ENCODE measurements at regions not wholly inside any gene's neighbourhood (a gene's known extent, or its start where the extent isn't known, plus 50 kb on each side); places are given as distances from the start of the nearest gene placed in this dataset.
"Not testable (repeated sequence)": the region's sequence is repeated elsewhere in the genome, so short reads cannot be mapped to it uniquely, and the experiment has no call there.

DNA sequence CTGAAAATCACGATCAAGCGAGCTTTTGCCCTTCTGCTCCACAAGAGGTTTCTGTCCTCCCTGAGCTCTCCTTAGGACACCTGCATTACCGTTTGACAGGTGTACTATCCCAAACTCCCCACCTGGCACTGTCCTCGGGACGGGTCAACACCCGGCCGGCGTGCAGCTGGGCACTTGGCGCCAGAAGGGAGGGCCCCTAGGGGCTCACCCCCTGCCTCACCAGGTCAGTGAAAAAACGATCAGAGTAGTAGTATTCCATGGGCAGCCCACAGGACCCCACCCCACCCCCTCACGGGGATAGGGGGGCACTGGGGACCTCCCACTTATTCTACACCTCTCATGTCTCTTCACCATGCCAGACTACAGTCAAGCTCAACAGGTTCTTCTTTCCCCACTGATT lies 117.6 kb upstream of the ANKRD30BL start:
- Histone ChIP-seq H2AFZ (ENCODE audit: low read depth, low read length) (no peak overlapping the region), H3K4me3 (ENCODE audit: low read length) (no peak overlapping the region), H3K27me3 (ENCODE audit: insufficient read depth, low read length) (no peaks in the 10 kb centered on the region), H3K36me3 (ENCODE audit: insufficient read depth, low read length) (no peaks in the 10 kb centered on the region), H3K9me3 (ENCODE audit: low read length) (peaks cover 4% of the 10 kb centered on the region), H3K4me1 (ENCODE audit: insufficient read depth, low read length) (no peaks in the 10 kb centered on the region)

DNA sequence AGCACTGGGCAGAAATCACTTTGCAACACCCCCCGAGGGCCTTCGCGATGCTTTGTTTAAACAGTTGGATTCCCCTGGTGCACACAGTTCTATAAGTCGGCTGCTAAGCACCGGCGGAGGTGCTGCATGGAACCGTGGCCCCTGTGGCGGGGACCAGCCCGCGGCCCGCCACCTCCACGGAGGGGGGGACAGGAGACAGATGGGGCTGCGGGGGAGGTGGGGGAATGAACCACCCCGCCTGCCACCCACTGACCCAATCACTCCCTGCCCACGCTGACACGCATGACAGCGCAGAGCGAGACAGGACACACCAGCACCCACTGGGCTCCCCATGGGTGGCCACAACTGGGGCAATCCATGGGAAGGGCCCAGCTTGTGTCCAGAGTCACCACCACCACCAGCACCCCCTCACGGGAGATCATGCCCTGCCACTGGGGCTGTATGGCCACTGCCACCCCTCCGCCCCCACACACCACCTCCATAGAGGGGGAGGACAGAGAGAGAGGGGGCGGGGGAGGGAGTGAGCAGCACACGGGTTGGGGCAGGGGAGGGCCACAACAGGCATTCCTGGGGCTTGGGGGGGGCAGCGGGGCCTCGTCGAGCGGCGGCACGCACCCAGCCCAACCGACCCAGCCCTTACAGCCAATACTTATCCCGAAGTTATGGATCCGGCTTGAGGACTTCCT lies 118.3 kb upstream of the ANKRD30BL start:
- Histone ChIP-seq H3K36me3 (ENCODE audit: insufficient read depth, low read length) (no peaks in the 10 kb centered on the region), H3K4me3 (ENCODE audit: low read length) (no peak overlapping the region), H3K27me3 (ENCODE audit: insufficient read depth, low read length) (no peaks in the 10 kb centered on the region), H3K9me3 (ENCODE audit: low read length) (peaks cover 4% of the 10 kb centered on the region), H3K4me1 (ENCODE audit: insufficient read depth, low read length) (no peaks in the 10 kb centered on the region), H2AFZ (ENCODE audit: low read depth, low read length) (no peak overlapping the region)

DNA sequence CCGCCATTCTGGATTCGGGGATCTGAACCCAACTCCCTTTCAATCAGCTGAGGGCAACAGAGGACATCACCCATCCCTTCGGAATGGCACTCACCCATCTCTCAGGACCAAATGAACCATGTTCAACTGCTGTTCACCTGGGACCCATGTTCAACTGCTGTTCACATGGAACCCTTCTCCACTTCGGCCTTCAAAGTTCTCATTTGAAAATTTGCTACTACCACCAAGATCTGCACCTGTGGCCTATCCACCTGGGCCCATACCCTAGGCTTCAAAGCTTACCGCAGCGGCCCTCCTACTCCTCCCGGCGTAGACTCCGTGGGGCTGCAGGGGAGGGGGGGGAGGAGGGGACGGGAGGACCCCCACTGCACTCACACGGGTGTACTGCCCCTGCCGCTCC lies 119.2 kb upstream of the ANKRD30BL start:
- no peaks in the 10 kb centered on the region for H3K36me3 ChIP-seq (ENCODE audit: insufficient read depth, low read length)

DNA sequence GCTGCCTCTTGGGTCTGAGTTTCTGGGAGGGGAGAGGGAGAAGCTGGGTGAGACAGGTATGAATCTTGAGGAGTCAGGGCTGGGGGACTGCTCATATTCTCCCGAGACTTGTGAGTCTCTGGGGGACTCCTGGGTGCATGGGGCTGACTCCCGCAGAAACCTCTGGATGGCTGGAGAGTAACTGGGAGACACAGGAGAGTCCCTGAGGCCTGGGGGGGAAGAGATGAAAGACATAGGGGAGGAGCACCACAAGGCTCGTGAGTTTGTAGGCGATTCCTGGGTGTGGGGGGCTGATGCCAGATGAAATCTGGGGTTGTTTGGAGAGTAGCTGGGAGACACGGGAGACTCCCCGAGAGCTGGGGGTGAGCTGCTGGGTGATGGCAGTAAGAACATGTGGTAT lies 120.4 kb upstream of the ANKRD30BL start:
- not testable (repeated sequence) for H3K4me1 ChIP-seq (ENCODE audit: insufficient read depth, low read length); H2AFZ ChIP-seq (ENCODE audit: low read depth, low read length); H3K36me3 ChIP-seq (ENCODE audit: insufficient read depth, low read length); H3K9me3 ChIP-seq (ENCODE audit: low read length); H3K27me3 ChIP-seq (ENCODE audit: insufficient read depth, low read length); H3K4me3 ChIP-seq (ENCODE audit: low read length)

More for the DNA sequence above, 119.2 kb upstream of the ANKRD30BL start:
- H3K4me1 ChIP-seq (ENCODE audit: insufficient read depth, low read length): no peaks in the 10 kb centered on the region
- H3K4me3 ChIP-seq (ENCODE audit: low read length): no peak overlapping the region
- no peak overlapping the region for H2AFZ ChIP-seq (ENCODE audit: low read depth, low read length)
- H3K27me3 ChIP-seq (ENCODE audit: insufficient read depth, low read length): no peaks in the 10 kb centered on the region
- peaks cover 4% of the 10 kb centered on the region for H3K9me3 ChIP-seq (ENCODE audit: low read length)

DNA sequence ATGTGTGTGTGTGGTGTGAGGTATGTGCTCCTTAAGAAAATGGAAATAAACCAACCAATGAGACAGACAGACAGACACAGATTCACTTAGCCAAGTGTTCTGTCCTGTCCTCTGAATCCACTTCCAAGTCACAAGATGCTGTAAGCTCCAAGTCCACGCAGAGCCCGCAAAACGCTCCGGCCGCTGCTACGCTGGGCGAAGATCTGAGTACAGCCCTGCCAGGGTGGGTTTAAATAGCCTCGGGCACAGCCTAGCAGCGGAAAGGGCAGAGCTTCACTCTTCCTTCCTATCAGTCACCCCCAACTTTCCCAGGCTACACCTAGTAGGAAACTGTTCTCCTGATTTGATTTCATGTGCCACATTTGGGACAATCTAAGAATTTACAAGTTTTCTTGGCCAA lies 121.2 kb upstream of the ANKRD30BL start:
- Histone ChIP-seq H3K4me1 (ENCODE audit: insufficient read depth, low read length) (no peaks in the 10 kb centered on the region), H3K4me3 (ENCODE audit: low read length) (no peak overlapping the region), H2AFZ (ENCODE audit: low read depth, low read length) (no peak overlapping the region), H3K36me3 (ENCODE audit: insufficient read depth, low read length) (no peaks in the 10 kb centered on the region), H3K27me3 (ENCODE audit: insufficient read depth, low read length) (no peaks in the 10 kb centered on the region), H3K9me3 (ENCODE audit: low read length) (peaks cover 4% of the 10 kb centered on the region)

DNA sequence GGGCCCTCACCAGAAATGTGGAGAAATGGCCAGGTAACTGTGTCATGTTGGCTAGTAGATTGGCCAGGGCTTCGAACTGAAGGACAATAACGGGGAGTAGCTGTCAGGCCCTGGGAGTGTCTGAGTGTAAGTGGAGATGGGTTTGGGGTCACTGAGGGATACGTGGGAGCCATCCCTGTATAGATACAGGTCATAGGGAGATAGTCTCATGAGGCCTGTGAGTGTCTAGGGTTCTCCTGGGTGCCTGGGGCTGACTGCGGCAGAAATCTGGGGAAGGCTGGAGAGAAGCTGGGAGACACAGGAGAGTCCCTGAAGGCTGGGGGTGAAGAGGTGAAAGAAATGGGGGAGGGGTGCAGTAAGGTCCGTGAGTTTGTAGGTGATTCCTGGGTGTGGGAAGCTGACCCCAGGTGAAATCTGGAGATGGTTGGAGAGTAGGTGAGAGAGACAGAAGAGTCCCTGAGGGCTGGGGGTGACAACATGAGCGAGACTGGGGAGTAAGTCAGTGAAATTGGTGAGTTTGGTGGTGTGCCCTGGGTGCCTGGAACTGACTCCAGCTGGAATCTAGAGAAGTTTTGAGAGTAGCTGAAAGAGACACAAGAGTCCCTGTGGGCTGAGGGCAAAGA lies 124.6 kb upstream of the ANKRD30BL start:
- H3K4me1 ChIP-seq (ENCODE audit: insufficient read depth, low read length); H2AFZ ChIP-seq (ENCODE audit: low read depth, low read length); H3K4me3 ChIP-seq (ENCODE audit: low read length); H3K36me3 ChIP-seq (ENCODE audit: insufficient read depth, low read length); H3K27me3 ChIP-seq (ENCODE audit: insufficient read depth, low read length); H3K9me3 ChIP-seq (ENCODE audit: low read length): not testable (repeated sequence)

DNA sequence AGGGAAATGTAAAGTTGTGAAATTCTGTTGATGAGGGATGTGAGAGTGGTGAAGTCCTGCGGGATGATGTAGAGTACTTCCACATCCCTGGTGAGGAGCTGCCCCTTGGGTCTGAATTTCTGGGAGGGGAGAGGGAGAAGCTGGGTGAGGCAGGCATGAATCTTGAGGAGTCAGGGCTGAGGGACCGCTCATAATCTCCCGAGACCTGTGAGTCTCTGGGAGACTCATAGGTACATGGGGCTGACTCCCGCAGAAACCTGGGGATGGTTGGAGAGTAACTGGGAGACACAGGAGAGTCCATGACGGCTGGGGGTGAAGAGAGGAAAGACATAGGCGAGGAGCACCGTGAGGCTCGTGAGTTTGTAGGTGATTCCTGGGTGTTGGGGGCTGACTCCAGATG lies 126.2 kb upstream of the ANKRD30BL start:
- H3K36me3 ChIP-seq (ENCODE audit: insufficient read depth, low read length); H3K27me3 ChIP-seq (ENCODE audit: insufficient read depth, low read length); H3K4me3 ChIP-seq (ENCODE audit: low read length); H3K9me3 ChIP-seq (ENCODE audit: low read length); H3K4me1 ChIP-seq (ENCODE audit: insufficient read depth, low read length); H2AFZ ChIP-seq (ENCODE audit: low read depth, low read length): not testable (repeated sequence)

DNA sequence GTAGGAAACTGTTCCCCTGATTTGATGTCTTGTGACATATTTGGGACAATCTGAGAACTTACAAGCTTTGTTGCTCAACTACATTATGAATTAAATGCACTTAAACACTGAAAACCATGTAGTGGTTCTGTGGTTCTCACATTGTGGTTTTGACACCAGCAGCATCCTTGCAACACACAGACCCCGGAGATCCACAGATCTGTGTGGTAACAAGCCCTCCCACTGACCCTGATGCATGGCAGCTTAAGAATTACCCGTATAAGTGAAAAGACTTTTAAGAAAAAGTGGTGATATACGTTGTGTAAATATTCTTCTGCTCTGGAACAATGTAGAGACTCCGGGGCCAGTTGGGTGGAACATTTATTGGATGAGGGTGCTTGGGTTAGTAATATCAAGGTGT lies 127.4 kb upstream of the ANKRD30BL start:
- H3K4me1 ChIP-seq (ENCODE audit: insufficient read depth, low read length); H3K9me3 ChIP-seq (ENCODE audit: low read length); H2AFZ ChIP-seq (ENCODE audit: low read depth, low read length); H3K4me3 ChIP-seq (ENCODE audit: low read length); H3K36me3 ChIP-seq (ENCODE audit: insufficient read depth, low read length); H3K27me3 ChIP-seq (ENCODE audit: insufficient read depth, low read length): not testable (repeated sequence)

DNA sequence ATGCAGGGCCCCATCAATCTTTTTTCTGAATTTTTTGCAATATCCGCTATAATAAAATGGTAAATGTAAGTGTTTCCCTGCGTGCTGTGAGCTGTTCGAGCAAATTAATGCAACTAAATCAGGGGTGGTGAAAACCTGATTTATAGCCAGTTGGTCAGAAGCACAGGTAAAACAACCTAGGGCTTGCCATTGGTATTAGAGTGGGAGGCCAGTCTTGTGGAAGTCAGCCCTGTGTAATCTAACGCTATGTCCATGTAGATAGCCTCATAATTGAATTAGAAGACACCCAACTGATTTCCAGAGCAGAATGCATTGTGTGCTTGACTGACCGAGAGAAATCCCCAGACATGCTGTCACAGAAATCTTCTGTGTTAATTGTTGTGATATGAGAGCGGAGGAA lies 126.8 kb upstream of the GPR39 start:
- H2AFZ ChIP-seq (ENCODE audit: low read depth, low read length); H3K4me1 ChIP-seq (ENCODE audit: insufficient read depth, low read length); H3K4me3 ChIP-seq (ENCODE audit: low read length); H3K9me3 ChIP-seq (ENCODE audit: low read length); H3K36me3 ChIP-seq (ENCODE audit: insufficient read depth, low read length); H3K27me3 ChIP-seq (ENCODE audit: insufficient read depth, low read length): not testable (repeated sequence)

DNA sequence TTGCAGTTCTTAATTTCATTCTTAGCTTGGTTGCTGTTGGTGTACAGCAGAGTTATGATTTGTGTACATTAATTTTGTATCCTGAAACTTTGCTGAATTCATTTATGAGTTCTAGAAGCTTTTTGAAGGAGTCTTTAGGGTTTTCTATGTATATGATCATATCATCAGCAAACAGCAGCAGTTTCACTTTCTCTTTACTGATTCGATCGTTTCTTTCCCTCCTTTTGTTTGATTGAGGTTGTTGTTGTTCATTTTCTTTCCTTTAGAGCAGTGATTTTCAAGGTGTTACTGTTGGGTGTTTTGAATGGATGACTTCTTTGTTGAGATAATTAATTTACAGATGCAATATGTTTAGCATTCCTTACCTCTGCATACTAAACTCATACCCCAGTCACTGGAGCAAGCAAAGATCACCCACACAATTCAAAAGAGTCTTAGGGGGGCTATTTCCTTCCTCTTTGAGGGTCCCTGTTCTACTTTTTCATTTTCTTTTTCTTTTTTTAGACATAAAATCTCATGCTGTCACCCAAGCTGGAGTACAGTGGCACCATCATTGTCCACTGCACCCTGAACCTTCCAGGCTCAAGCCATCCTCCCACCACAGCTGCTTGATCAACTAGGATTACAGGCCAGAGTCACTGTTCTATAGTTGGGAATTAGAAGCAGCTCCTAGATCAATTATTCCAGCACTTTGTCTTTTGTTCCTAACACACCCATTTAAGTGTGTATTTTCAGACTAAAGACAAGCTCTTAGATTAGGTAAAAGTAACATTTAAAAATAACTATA lies 115.8 kb upstream of the GPR39 start:
- H3K4me3 ChIP-seq (ENCODE audit: low read length); H3K9me3 ChIP-seq (ENCODE audit: low read length): not testable (repeated sequence)

DNA sequence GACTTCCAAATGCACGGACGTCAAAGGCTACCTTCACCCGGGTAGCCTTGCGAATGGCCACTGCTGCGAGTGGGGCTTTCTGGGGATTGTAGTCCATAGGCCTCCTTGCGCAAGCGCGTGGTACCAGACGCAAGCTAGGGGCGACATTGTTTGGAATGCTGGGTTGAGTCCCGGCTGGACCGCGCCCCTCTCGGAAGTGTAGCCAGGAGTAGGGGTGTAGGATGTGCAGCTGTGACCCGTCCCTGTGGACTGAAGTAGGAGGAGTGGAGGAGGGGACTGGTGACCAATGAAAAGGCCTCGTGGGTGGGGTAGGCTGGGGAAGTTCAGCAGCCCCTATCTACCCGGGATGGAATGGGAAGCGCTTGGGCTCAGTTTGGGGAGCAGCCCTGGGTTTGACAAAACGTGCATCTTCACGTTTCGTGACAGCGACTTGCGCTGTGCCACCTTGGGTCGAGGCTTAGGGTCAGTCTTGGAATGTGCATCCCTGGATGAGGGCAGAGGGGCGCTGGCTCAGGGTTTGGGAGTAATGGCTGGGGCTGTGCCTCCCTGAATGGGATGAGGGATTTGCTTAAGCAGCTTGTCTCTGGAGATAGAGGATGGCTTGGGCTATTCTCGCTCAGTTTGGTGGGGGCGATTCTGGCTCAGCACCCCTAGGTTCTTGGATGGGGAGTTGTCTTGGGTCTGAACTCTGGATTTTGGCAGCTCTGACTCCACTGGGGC lies 111.8 kb upstream of the GPR39 start:
- not testable (repeated sequence) for H3K36me3 ChIP-seq (ENCODE audit: insufficient read depth, low read length); H3K27me3 ChIP-seq (ENCODE audit: insufficient read depth, low read length); H2AFZ ChIP-seq (ENCODE audit: low read depth, low read length); H3K4me1 ChIP-seq (ENCODE audit: insufficient read depth, low read length); H3K9me3 ChIP-seq (ENCODE audit: low read length)
- H3K4me3 ChIP-seq (ENCODE audit: low read length): peak overlapping the region; percentile 35

More for the DNA sequence above, 115.8 kb upstream of the GPR39 start:
- not testable (repeated sequence) for H3K36me3 ChIP-seq (ENCODE audit: insufficient read depth, low read length); H3K27me3 ChIP-seq (ENCODE audit: insufficient read depth, low read length); H2AFZ ChIP-seq (ENCODE audit: low read depth, low read length); H3K4me1 ChIP-seq (ENCODE audit: insufficient read depth, low read length)

DNA sequence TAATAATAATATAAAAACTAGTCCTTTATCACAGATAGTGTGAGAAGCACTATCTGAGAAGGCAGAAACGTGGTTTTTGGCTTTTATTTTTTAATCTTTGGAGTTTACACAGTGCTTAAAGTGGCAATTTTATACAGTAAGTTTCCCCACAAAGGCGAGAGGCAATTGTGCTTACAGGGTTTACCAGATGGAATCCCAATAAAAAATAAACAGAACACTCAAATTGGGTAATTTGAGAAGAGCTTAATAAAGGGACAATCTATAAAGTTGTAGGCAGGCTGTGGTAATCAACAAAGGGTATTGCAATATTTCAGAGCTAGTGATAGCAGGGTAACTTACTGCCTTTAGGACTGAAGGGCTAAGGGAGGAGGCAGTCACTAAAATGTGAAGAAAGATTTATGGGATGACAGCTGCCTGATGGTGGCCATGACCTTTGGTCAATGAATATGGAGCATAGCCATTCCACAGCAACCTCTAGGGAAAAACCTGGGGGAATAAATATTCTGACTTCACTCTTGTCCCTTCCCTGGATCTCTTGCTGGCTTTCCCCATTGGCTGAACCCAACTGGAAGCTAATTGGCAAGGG lies 108.9 kb upstream of the GPR39 start:
- not testable (repeated sequence) for H3K36me3 ChIP-seq (ENCODE audit: insufficient read depth, low read length); H3K9me3 ChIP-seq (ENCODE audit: low read length); H2AFZ ChIP-seq (ENCODE audit: low read depth, low read length); H3K27me3 ChIP-seq (ENCODE audit: insufficient read depth, low read length); H3K4me3 ChIP-seq (ENCODE audit: low read length); H3K4me1 ChIP-seq (ENCODE audit: insufficient read depth, low read length)

DNA sequence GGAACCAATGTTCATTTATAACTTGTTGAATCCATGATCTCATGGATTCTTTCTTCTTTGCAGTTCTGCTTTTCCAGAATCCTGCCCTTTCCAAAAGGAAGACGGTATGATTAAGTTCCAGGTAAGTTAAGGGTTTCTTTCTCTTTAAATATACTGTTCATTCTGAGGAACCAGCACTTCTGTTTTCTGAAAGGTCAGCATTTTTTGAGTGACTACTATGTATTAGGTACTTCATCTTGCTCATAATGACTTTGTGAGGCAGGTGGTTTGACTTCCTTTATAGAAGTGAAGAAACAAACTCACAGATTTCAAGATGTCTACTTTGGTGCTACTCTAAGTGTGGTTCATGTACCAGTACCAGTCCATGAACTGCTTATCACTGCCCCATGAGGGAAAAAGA lies 107.4 kb upstream of the GPR39 start:
- H3K4me3 ChIP-seq (ENCODE audit: low read length); H2AFZ ChIP-seq (ENCODE audit: low read depth, low read length); H3K4me1 ChIP-seq (ENCODE audit: insufficient read depth, low read length); H3K36me3 ChIP-seq (ENCODE audit: insufficient read depth, low read length); H3K9me3 ChIP-seq (ENCODE audit: low read length); H3K27me3 ChIP-seq (ENCODE audit: insufficient read depth, low read length): not testable (repeated sequence)
